GM23338 (cell line): ENCODE measurements at regions not wholly inside any gene's neighbourhood (a gene's known extent, or its start where the extent isn't known, plus 50 kb on each side); places are given as distances from the start of the nearest gene placed in this dataset.

Source experiments
- CTCF ChIP-seq, 2 experiments: fragments of 200-600 bp in 1 of 2; sonication (generic) in 1 of 2; conservative IDR thresholded peaks; 2 replicates each; pipeline versions ENCODE4 v1.5.1 to v1.6.1; 2016 to 2017; ENCODE audit warnings: antibody characterized with exemption in 2 of 2, low read depth in 2 of 2, mild to moderate bottlenecking in 2 of 2, moderate library complexity in 1 of 2
- ETS1 ChIP-seq: IDR thresholded peaks from 2 replicates; pipeline ENCODE4 v1.6.1; 2016; ENCODE audit warnings: antibody characterized with exemption
- EZH2 ChIP-seq: fragments of 200-600 bp; sonication (generic); IDR thresholded peaks from one replicate; pipeline ENCODE4 v1.8.0; 2017; ENCODE audit warnings: antibody characterized with exemption, mild to moderate bottlenecking, low read depth; ENCODE audit not compliant: unreplicated experiment
- EZH2phosphoT487 ChIP-seq: fragments of 200-600 bp; sonication (generic); IDR thresholded peaks from one replicate; pipeline ENCODE4 v1.8.1; 2018; ENCODE audit warnings: antibody characterized with exemption; ENCODE audit not compliant: unreplicated experiment
- JUNB ChIP-seq: IDR thresholded peaks from one replicate; pipeline ENCODE4 v1.6.1; 2016; ENCODE audit warnings: antibody characterized with exemption; ENCODE audit not compliant: unreplicated experiment
- NANOG ChIP-seq: IDR thresholded peaks from 2 replicates; pipeline ENCODE4 v1.6.1; 2016; ENCODE audit warnings: antibody characterized with exemption, borderline replicate concordance
- POLR2AphosphoS5 ChIP-seq: IDR thresholded peaks from 2 replicates; pipeline ENCODE4 v1.6.1; 2016; ENCODE audit warnings: antibody characterized with exemption, low read depth
- REST ChIP-seq: IDR thresholded peaks from one replicate; pipeline ENCODE4 v1.6.1; 2018; ENCODE audit warnings: antibody characterized with exemption; ENCODE audit not compliant: unreplicated experiment
- ZNF114 ChIP-seq: fragments of 250-450 bp; sonication (Bioruptor Pico); IDR thresholded peaks from 2 replicates; pipeline ENCODE4 v1.5.0; 2020; ENCODE audit warnings: mild to moderate bottlenecking, moderate library complexity
- ZNF331 ChIP-seq: fragments of 250-450 bp; sonication (Bioruptor Pico); IDR thresholded peaks from 2 replicates; pipeline ENCODE4 v1.5.0; 2020; ENCODE audit warnings: low read depth, mild to moderate bottlenecking, moderate library complexity

GRCh38 chr13:107907065-107907805, 308.1 kb downstream of the LIG4 start:
- TF ChIP-seq REST (no peak), CTCF (conservative IDR thresholded peaks at IDR 0.05; ENCODE audit: low read depth in 2 of 2) (no peak), EZH2phosphoT487 (no peak), POLR2AphosphoS5 (no peak), EZH2 (no peak), JUNB (no peak), ZNF114 (CRISPR knock-in tag) (no peak), NANOG (no peak), ZNF331 (CRISPR knock-in tag) (no peak), ETS1 (no peak)
